SU-DHL-6 (cell line): ENCODE measurements at regions not wholly inside any gene's neighbourhood (a gene's known extent, or its start where the extent isn't known, plus 50 kb on each side); places are given as distances from the start of the nearest gene placed in this dataset.

Experiments used
- H2AFZ ChIP-seq: fragments of 200-600 bp; sonication (generic); 2 replicates; pipeline ENCODE4 v1.6.1; 2014; ENCODE audit warnings: low read depth, mild to moderate bottlenecking, moderate library complexity, mixed read lengths, antibody characterized with exemption, low read length; ENCODE audit not compliant: severe bottlenecking
- H3F3A ChIP-seq: fragments of 200-600 bp; shearing (Covaris generic); 2 replicates; pipeline ENCODE4 v1.6.0; 2016; ENCODE audit warnings: antibody characterized with exemption, mild to moderate bottlenecking; ENCODE audit not compliant: insufficient read depth
- H3K27ac ChIP-seq: fragments of 200-600 bp; sonication (generic); 2 replicates; pipeline ENCODE4 v1.5.1; 2016; ENCODE audit warnings: low read depth, mild to moderate bottlenecking, low read length, moderate library complexity, mixed read lengths
- H3K27me3 ChIP-seq: fragments of 200-600 bp; sonication (generic), shearing (Covaris generic); 2 replicates; pipeline ENCODE4 v1.6.0; 2014; ENCODE audit warnings: mild to moderate bottlenecking, low read length
- H3K36me3 ChIP-seq: fragments of 200-600 bp; sonication (generic); 2 replicates; pipeline ENCODE4 v1.6.1; 2014; ENCODE audit warnings: mild to moderate bottlenecking, low read length, mixed read lengths
- H3K4me2 ChIP-seq: fragments of 300-600, 200-600 bp; shearing (Covaris generic), sonication (generic); 2 replicates; pipeline ENCODE4 v1.6.0; 2014; ENCODE audit warnings: low read length, low read depth, mild to moderate bottlenecking; ENCODE audit not compliant: poor library complexity, severe bottlenecking
- H3K4me3 ChIP-seq: fragments of 200-600 bp; sonication (generic); 2 replicates; pipeline ENCODE4 v1.5.1; 2014; ENCODE audit warnings: antibody characterized with exemption, low read length, mild to moderate bottlenecking, mixed read lengths; ENCODE audit not compliant: insufficient read depth, poor library complexity, severe bottlenecking
- H3K79me2 ChIP-seq: fragments of 200-600 bp; sonication (generic); 2 replicates; pipeline ENCODE4 v1.6.1; 2014; ENCODE audit warnings: mild to moderate bottlenecking, low read length, moderate library complexity; ENCODE audit not compliant: insufficient read depth
- H3K9ac ChIP-seq: fragments of 200-600 bp; sonication (generic); 2 replicates; pipeline ENCODE4 v1.7.0; 2014; ENCODE audit warnings: mild to moderate bottlenecking, low read length
- H3K9me2 ChIP-seq: fragments of 200-600 bp; sonication (generic); replicated peaks from 2 replicates; pipeline ENCODE4 v1.6.1; 2014; ENCODE audit warnings: low read length; ENCODE audit not compliant: insufficient read depth
- H3K9me3 ChIP-seq: fragments of 200-600 bp; sonication (generic); 2 replicates; pipeline ENCODE4 v1.6.1; 2014; ENCODE audit warnings: low read length, mixed read lengths; ENCODE audit not compliant: insufficient read depth
- H4K20me1 ChIP-seq: fragments of 200-600 bp; sonication (generic); 2 replicates; pipeline ENCODE4 v1.6.1; 2014; ENCODE audit warnings: low read depth, mild to moderate bottlenecking, antibody characterized with exemption, low read length, moderate library complexity, mixed read lengths
- CTCF ChIP-seq: fragments of 200-600 bp; sonication (generic); IDR thresholded peaks from one replicate; pipeline ENCODE4 v1.5.1; 2017; ENCODE audit warnings: antibody characterized with exemption, mild to moderate bottlenecking, low read length, moderate library complexity; ENCODE audit not compliant: insufficient read depth, poor library complexity, severe bottlenecking
- EZH2phosphoT487 ChIP-seq: fragments of 200-600 bp; sonication (generic), shearing (Covaris generic); conservative IDR thresholded peaks from 2 replicates; pipeline ENCODE4 v1.6.1; 2018; ENCODE audit warnings: mild to moderate bottlenecking, antibody characterized with exemption, low read length, moderate library complexity, mixed read lengths

- no peaks in the 10 kb centered on the region for H3F3A ChIP-seq
- H3K9me2 ChIP-seq, result no peaks in the 10 kb centered on the region
- no peak overlapping the region for H3K4me3 ChIP-seq
- no peak overlapping the region for H2AFZ ChIP-seq
- no peaks in the 10 kb centered on the region for H3K36me3 ChIP-seq
- no peak overlapping the region for H3K9ac ChIP-seq
- no peaks in the 10 kb centered on the region for H3K9me3 ChIP-seq
- H3K4me2 ChIP-seq, result no peak overlapping the region
- H3K79me2 ChIP-seq, result no peaks in the 10 kb centered on the region
- no peaks in the 10 kb centered on the region for H4K20me1 ChIP-seq
- TF ChIP-seq CTCF (no peak), EZH2phosphoT487 (no peak)
- H3K27me3 ChIP-seq, result no peaks in the 10 kb centered on the region
- H3K27ac ChIP-seq, result no peak overlapping the region
These were observed 817.3 kb downstream of the DNAJB9 start for GRCh38 chr7:109386959-109387358.

GRCh38 chr7:109387530-109387929 is 817.9 kb downstream of the DNAJB9 start:
- H3K27me3 ChIP-seq, result no peaks in the 10 kb centered on the region
- H4K20me1 ChIP-seq, result no peaks in the 10 kb centered on the region
- no peak overlapping the region for H3K4me2 ChIP-seq
- H3K36me3 ChIP-seq, result no peaks in the 10 kb centered on the region
- no peak overlapping the region for H2AFZ ChIP-seq
- H3K27ac ChIP-seq, result no peak overlapping the region
- no peaks in the 10 kb centered on the region for H3K9me2 ChIP-seq
- H3K79me2 ChIP-seq, result no peaks in the 10 kb centered on the region
- no peak overlapping the region for H3K4me3 ChIP-seq
- no peak overlapping the region for H3K9ac ChIP-seq
- TF ChIP-seq EZH2phosphoT487, result no peak
- no peak for TF ChIP-seq CTCF
- no peaks in the 10 kb centered on the region for H3K9me3 ChIP-seq
- H3F3A ChIP-seq, result no peaks in the 10 kb centered on the region

- Histone ChIP-seq H3K9me2 (no peaks in the 10 kb centered on the region), H3K27ac (no peak overlapping the region), H3K79me2 (no peaks in the 10 kb centered on the region), H2AFZ (no peak overlapping the region), H4K20me1 (no peaks in the 10 kb centered on the region), H3K9ac (no peak overlapping the region), H3K4me2 (no peak overlapping the region), H3K9me3 (no peaks in the 10 kb centered on the region), H3K36me3 (no peaks in the 10 kb centered on the region), H3F3A (no peaks in the 10 kb centered on the region), H3K4me3 (no peak overlapping the region), H3K27me3 (no peaks in the 10 kb centered on the region)
- TF ChIP-seq CTCF (no peak), EZH2phosphoT487 (no peak)
These were observed 821.6 kb downstream of the DNAJB9 start for GRCh38 chr7:109391240-109391639.

GRCh38 chr7:109402107-109402506 is 832.4 kb downstream of the DNAJB9 start:
- Histone ChIP-seq H3K9ac (no peak overlapping the region), H3K79me2 (no peaks in the 10 kb centered on the region), H2AFZ (no peak overlapping the region), H3K4me2 (no peak overlapping the region), H3K27ac (no peak overlapping the region), H3K9me2 (no peaks in the 10 kb centered on the region), H3K36me3 (no peaks in the 10 kb centered on the region), H3K9me3 (no peaks in the 10 kb centered on the region), H4K20me1 (no peaks in the 10 kb centered on the region), H3K4me3 (no peak overlapping the region), H3K27me3 (no peaks in the 10 kb centered on the region), H3F3A (no peaks in the 10 kb centered on the region)
- TF ChIP-seq CTCF, result no peak
- TF ChIP-seq EZH2phosphoT487, result no peak
